ENCODE measurements at regions not wholly inside any gene's neighbourhood (a gene's known extent, or its start where the extent isn't known, plus 50 kb on each side); places are given as distances from the start of the nearest gene placed in this dataset.

DNA sequence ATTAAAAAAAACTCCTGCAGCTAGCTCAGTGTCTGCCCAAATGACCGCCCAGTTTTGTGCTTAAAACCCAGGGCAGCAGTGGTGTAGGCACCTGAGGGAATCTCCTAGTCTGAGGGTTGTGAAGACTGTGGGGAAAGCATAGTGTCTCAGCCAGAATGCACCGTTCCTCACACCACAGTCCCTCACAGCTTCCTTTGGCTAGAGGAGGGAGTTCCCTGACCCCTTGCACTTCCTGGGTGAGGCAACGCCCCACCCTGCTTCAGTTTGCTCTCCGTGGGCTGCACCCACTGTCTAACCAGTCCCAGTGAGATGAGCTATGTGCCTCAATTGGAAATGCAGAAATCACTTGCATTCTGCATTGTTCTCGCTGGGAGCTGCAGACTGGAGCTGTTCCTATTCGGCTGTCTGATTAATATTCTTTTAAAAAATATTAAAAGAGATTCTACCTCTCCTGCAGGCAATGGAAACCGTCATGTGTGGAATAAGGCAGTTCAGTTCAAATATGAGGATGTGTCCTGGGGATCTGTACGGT is 645.7 kb downstream of the FGF9 start:
- no peak overlapping the region for H3K4me3 ChIP-seq (ENCODE audit: low read length in 2 of 2)
- no peak overlapping the region for H3K9ac ChIP-seq (ENCODE audit: low read depth in 1 of 2, low read length in 2 of 2)
- no peaks in the 10 kb centered on the region for H3K9me3 ChIP-seq (ENCODE audit: control insufficient read depth in 2 of 2, low read length in 2 of 2)
- no peaks in the 10 kb centered on the region for H3K36me3 ChIP-seq (ENCODE audit: control insufficient read depth in 2 of 2, insufficient read depth in 2 of 2, low read length in 2 of 2)
- H3K27ac ChIP-seq (ENCODE audit: low read depth in 2 of 2, low read length in 2 of 2) = no peak overlapping the region
- H3K27me3 ChIP-seq (ENCODE audit: control insufficient read depth in 2 of 2, insufficient read depth in 2 of 2, low read length in 2 of 2) = no peaks in the 10 kb centered on the region
- H3K4me1 ChIP-seq (ENCODE audit: control insufficient read depth in 2 of 2, insufficient read depth in 2 of 2, low read length in 2 of 2) = no peaks in the 10 kb centered on the region

DNA sequence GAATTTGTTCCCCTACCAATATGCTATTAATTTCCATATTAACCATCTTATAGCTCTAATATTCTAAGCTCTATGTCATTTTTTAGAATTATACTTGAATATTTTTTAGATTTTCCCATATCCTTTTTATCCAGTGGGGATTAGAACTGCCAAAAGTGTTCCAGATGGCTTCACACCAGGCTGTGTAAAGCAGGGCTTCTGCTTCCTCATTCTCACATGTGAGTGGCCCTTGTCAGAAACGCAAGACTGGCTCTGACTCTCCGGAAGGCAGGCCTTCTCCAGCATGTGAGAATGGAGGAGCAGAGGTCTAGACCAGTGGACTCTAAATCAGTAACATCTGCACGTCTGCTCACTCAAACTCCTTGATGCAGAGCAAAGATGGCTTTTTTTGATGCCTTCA is 650.1 kb downstream of the FGF9 start:
- Histone ChIP-seq H3K9ac (ENCODE audit: low read depth in 1 of 2, low read length in 2 of 2) (no peak overlapping the region), H3K4me3 (ENCODE audit: low read length in 2 of 2) (no peak overlapping the region), H3K27me3 (ENCODE audit: control insufficient read depth in 2 of 2, insufficient read depth in 2 of 2, low read length in 2 of 2) (no peaks in the 10 kb centered on the region), H3K36me3 (ENCODE audit: control insufficient read depth in 2 of 2, insufficient read depth in 2 of 2, low read length in 2 of 2) (no peaks in the 10 kb centered on the region), H3K9me3 (ENCODE audit: control insufficient read depth in 2 of 2, low read length in 2 of 2) (no peaks in the 10 kb centered on the region), H3K27ac (ENCODE audit: low read depth in 2 of 2, low read length in 2 of 2) (no peak overlapping the region), H3K4me1 (ENCODE audit: control insufficient read depth in 2 of 2, insufficient read depth in 2 of 2, low read length in 2 of 2) (no peaks in the 10 kb centered on the region)

DNA sequence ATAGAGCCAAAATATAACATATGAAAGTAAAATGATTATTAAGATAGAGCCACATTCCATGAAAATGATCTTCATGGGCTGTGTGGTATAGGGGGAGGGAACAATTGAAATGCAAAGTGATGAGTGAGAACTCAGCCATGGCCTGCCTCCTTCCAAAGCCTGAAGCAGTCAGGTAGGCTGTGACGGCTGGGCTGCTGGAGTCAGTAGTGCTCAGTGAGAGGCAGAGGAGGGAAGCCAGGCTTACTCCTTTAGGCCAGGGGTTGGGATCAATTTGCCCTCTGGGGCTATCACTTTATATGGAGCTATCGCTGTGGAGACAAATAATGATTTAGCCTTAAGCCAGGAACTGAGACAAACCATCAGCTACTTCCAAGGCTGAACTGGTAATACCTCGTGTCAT is 654.9 kb downstream of the FGF9 start:
- Histone ChIP-seq H3K27me3 (ENCODE audit: control insufficient read depth in 2 of 2, insufficient read depth in 2 of 2, low read length in 2 of 2) (no peaks in the 10 kb centered on the region), H3K27ac (ENCODE audit: low read depth in 2 of 2, low read length in 2 of 2) (no peak overlapping the region), H3K9ac (ENCODE audit: low read depth in 1 of 2, low read length in 2 of 2) (no peak overlapping the region), H3K36me3 (ENCODE audit: control insufficient read depth in 2 of 2, insufficient read depth in 2 of 2, low read length in 2 of 2) (no peaks in the 10 kb centered on the region), H3K4me3 (ENCODE audit: low read length in 2 of 2) (no peak overlapping the region), H3K4me1 (ENCODE audit: control insufficient read depth in 2 of 2, insufficient read depth in 2 of 2, low read length in 2 of 2) (no peaks in the 10 kb centered on the region), H3K9me3 (ENCODE audit: control insufficient read depth in 2 of 2, low read length in 2 of 2) (no peaks in the 10 kb centered on the region)

DNA sequence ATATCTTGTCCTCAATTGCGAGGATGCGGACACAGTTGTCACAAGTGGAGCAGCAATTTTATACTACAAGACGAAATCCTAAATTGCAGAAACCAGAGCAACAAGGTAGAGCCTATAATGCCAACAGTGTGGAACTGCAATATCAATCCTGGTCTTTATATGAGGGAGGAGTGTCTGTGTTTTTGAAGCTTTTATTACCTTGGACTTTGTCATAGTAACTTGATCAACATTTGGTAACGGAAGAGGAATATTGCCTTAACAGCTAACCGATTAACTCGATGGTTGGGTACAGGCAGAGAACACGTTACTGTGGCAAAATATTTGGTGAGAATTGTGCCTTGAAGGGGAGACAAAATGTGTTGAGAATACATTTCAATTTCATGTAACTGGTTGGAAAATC is 661.5 kb downstream of the FGF9 start:
- H3K4me3 ChIP-seq (ENCODE audit: low read length in 2 of 2) = peak overlapping the region in 1 of 2 donors; percentile 3
- no peaks in the 10 kb centered on the region for H3K9me3 ChIP-seq (ENCODE audit: control insufficient read depth in 2 of 2, low read length in 2 of 2)
- H3K4me1 ChIP-seq (ENCODE audit: control insufficient read depth in 2 of 2, insufficient read depth in 2 of 2, low read length in 2 of 2) = peaks cover 3 to 11% of the 10 kb centered on the region in 2 donors
- H3K36me3 ChIP-seq (ENCODE audit: control insufficient read depth in 2 of 2, insufficient read depth in 2 of 2, low read length in 2 of 2) = no peaks in the 10 kb centered on the region
- no peak overlapping the region for H3K9ac ChIP-seq (ENCODE audit: low read depth in 1 of 2, low read length in 2 of 2)
- H3K27me3 ChIP-seq (ENCODE audit: control insufficient read depth in 2 of 2, insufficient read depth in 2 of 2, low read length in 2 of 2) = no peaks in the 10 kb centered on the region
- peak overlapping the region; percentile 26 to 52 for H3K27ac ChIP-seq (ENCODE audit: low read depth in 2 of 2, low read length in 2 of 2)

- H3K4me3 ChIP-seq (ENCODE audit: low read length in 2 of 2) = no peak overlapping the region
- H3K4me1 ChIP-seq (ENCODE audit: control insufficient read depth in 2 of 2, insufficient read depth in 2 of 2, low read length in 2 of 2) = peaks cover 3 to 7% of the 10 kb centered on the region in 2 donors
- no peak overlapping the region for H3K9ac ChIP-seq (ENCODE audit: low read depth in 1 of 2, low read length in 2 of 2)
- H3K9me3 ChIP-seq (ENCODE audit: control insufficient read depth in 2 of 2, low read length in 2 of 2) = no peaks in the 10 kb centered on the region
- no peak overlapping the region for H3K27ac ChIP-seq (ENCODE audit: low read depth in 2 of 2, low read length in 2 of 2)
- H3K36me3 ChIP-seq (ENCODE audit: control insufficient read depth in 2 of 2, insufficient read depth in 2 of 2, low read length in 2 of 2) = no peaks in the 10 kb centered on the region
- H3K27me3 ChIP-seq (ENCODE audit: control insufficient read depth in 2 of 2, insufficient read depth in 2 of 2, low read length in 2 of 2) = no peaks in the 10 kb centered on the region
These were observed 665.6 kb downstream of the FGF9 start for GRCh38 chr13:22336460-22336859.

GRCh38 chr13:22357132-22357531 is 686.3 kb downstream of the FGF9 start:
- Histone ChIP-seq H3K9ac (ENCODE audit: low read depth in 1 of 2, low read length in 2 of 2) (no peak overlapping the region), H3K9me3 (ENCODE audit: control insufficient read depth in 2 of 2, low read length in 2 of 2) (no peaks in the 10 kb centered on the region), H3K27ac (ENCODE audit: low read depth in 2 of 2, low read length in 2 of 2) (no peak overlapping the region), H3K4me1 (ENCODE audit: control insufficient read depth in 2 of 2, insufficient read depth in 2 of 2, low read length in 2 of 2) (no peaks in the 10 kb centered on the region), H3K4me3 (ENCODE audit: low read length in 2 of 2) (no peak overlapping the region), H3K27me3 (ENCODE audit: control insufficient read depth in 2 of 2, insufficient read depth in 2 of 2, low read length in 2 of 2) (no peaks in the 10 kb centered on the region), H3K36me3 (ENCODE audit: control insufficient read depth in 2 of 2, insufficient read depth in 2 of 2, low read length in 2 of 2) (no peaks in the 10 kb centered on the region)

- Histone ChIP-seq H3K27me3 (ENCODE audit: control insufficient read depth in 2 of 2, insufficient read depth in 2 of 2, low read length in 2 of 2) (no peaks in the 10 kb centered on the region), H3K4me3 (ENCODE audit: low read length in 2 of 2) (no peak overlapping the region), H3K4me1 (ENCODE audit: control insufficient read depth in 2 of 2, insufficient read depth in 2 of 2, low read length in 2 of 2) (no peaks in the 10 kb centered on the region), H3K9ac (ENCODE audit: low read depth in 1 of 2, low read length in 2 of 2) (no peak overlapping the region), H3K36me3 (ENCODE audit: control insufficient read depth in 2 of 2, insufficient read depth in 2 of 2, low read length in 2 of 2) (no peaks in the 10 kb centered on the region), H3K27ac (ENCODE audit: low read depth in 2 of 2, low read length in 2 of 2) (no peak overlapping the region), H3K9me3 (ENCODE audit: control insufficient read depth in 2 of 2, low read length in 2 of 2) (peaks cover 3 to 4% of the 10 kb centered on the region in 2 donors)
These were observed 698.2 kb downstream of the FGF9 start for GRCh38 chr13:22369090-22369489.

- H3K27me3 ChIP-seq (ENCODE audit: control insufficient read depth in 2 of 2, insufficient read depth in 2 of 2, low read length in 2 of 2) = no peaks in the 10 kb centered on the region
- no peak overlapping the region for H3K9ac ChIP-seq (ENCODE audit: low read depth in 1 of 2, low read length in 2 of 2)
- H3K36me3 ChIP-seq (ENCODE audit: control insufficient read depth in 2 of 2, insufficient read depth in 2 of 2, low read length in 2 of 2) = no peaks in the 10 kb centered on the region
- no peak overlapping the region for H3K27ac ChIP-seq (ENCODE audit: low read depth in 2 of 2, low read length in 2 of 2)
- H3K4me3 ChIP-seq (ENCODE audit: low read length in 2 of 2) = no peak overlapping the region
- H3K4me1 ChIP-seq (ENCODE audit: control insufficient read depth in 2 of 2, insufficient read depth in 2 of 2, low read length in 2 of 2) = no peaks in the 10 kb centered on the region
- peaks cover 2 to 3% of the 10 kb centered on the region in 2 donors for H3K9me3 ChIP-seq (ENCODE audit: control insufficient read depth in 2 of 2, low read length in 2 of 2)
These were observed 699.0 kb downstream of the FGF9 start for GRCh38 chr13:22369840-22370239.

DNA sequence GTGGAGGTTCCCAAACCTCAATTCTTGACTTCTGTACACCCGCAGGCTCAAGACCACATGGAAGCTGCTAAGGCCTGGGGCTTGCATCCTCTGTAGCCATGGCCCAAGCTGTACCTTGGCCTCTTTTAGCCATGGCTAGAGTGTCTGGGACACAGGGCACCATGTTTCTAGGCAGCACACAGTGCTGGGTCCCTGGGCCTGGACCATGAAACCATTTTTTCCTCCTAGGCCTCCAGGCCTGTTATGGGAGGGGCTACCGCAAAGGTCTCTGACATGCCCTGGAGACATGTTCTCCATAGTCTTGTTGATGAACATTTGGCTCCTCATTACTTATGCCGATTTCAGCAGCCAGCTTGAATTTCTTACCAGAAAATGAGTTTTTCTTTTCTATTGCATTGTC is 701.4 kb downstream of the FGF9 start:
- Histone ChIP-seq H3K27me3 (ENCODE audit: control insufficient read depth in 2 of 2, insufficient read depth in 2 of 2, low read length in 2 of 2) (no peaks in the 10 kb centered on the region), H3K36me3 (ENCODE audit: control insufficient read depth in 2 of 2, insufficient read depth in 2 of 2, low read length in 2 of 2) (no peaks in the 10 kb centered on the region), H3K4me3 (ENCODE audit: low read length in 2 of 2) (no peak overlapping the region), H3K4me1 (ENCODE audit: control insufficient read depth in 2 of 2, insufficient read depth in 2 of 2, low read length in 2 of 2) (no peaks in the 10 kb centered on the region), H3K9ac (ENCODE audit: low read depth in 1 of 2, low read length in 2 of 2) (no peak overlapping the region), H3K27ac (ENCODE audit: low read depth in 2 of 2, low read length in 2 of 2) (no peak overlapping the region), H3K9me3 (ENCODE audit: control insufficient read depth in 2 of 2, low read length in 2 of 2) (peaks cover 2 to 3% of the 10 kb centered on the region in 2 donors)

DNA sequence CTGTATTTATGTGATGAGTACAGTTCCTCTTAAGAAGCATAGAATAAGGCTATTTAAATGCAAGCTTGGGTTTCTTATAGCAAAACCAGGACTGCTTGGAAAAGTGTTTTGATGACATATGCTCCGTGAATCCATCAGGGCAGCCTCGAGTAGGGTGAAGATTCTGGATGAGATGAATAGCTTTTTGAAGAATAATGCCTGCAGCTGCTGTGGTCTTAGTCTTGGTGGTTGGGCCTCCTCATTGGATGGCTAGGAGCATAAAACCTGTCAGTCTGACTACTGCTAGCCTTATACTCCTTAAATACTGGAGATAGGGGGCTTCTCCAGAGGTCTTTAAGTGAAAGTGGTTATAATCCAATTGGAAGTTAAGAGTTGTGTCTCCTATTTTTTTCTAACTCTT is 704.3 kb downstream of the FGF9 start:
- no peaks in the 10 kb centered on the region for H3K36me3 ChIP-seq (ENCODE audit: control insufficient read depth in 2 of 2, insufficient read depth in 2 of 2, low read length in 2 of 2)
- H3K9me3 ChIP-seq (ENCODE audit: control insufficient read depth in 2 of 2, low read length in 2 of 2) = peaks cover 3 to 4% of the 10 kb centered on the region in 2 donors
- H3K9ac ChIP-seq (ENCODE audit: low read depth in 1 of 2, low read length in 2 of 2) = no peak overlapping the region
- no peak overlapping the region for H3K4me3 ChIP-seq (ENCODE audit: low read length in 2 of 2)
- no peaks in the 10 kb centered on the region for H3K4me1 ChIP-seq (ENCODE audit: control insufficient read depth in 2 of 2, insufficient read depth in 2 of 2, low read length in 2 of 2)
- H3K27me3 ChIP-seq (ENCODE audit: control insufficient read depth in 2 of 2, insufficient read depth in 2 of 2, low read length in 2 of 2) = no peaks in the 10 kb centered on the region
- H3K27ac ChIP-seq (ENCODE audit: low read depth in 2 of 2, low read length in 2 of 2) = no peak overlapping the region

GRCh38 chr13:22387899-22388298 is 717.0 kb downstream of the FGF9 start:
- H3K4me1 ChIP-seq (ENCODE audit: control insufficient read depth in 2 of 2, insufficient read depth in 2 of 2, low read length in 2 of 2) = no peaks in the 10 kb centered on the region
- H3K36me3 ChIP-seq (ENCODE audit: control insufficient read depth in 2 of 2, insufficient read depth in 2 of 2, low read length in 2 of 2) = no peaks in the 10 kb centered on the region
- no peak overlapping the region for H3K27ac ChIP-seq (ENCODE audit: low read depth in 2 of 2, low read length in 2 of 2)
- H3K4me3 ChIP-seq (ENCODE audit: low read length in 2 of 2) = no peak overlapping the region
- no peak overlapping the region for H3K9ac ChIP-seq (ENCODE audit: low read depth in 1 of 2, low read length in 2 of 2)
- H3K9me3 ChIP-seq (ENCODE audit: control insufficient read depth in 2 of 2, low read length in 2 of 2) = no peaks in the 10 kb centered on the region
- H3K27me3 ChIP-seq (ENCODE audit: control insufficient read depth in 2 of 2, insufficient read depth in 2 of 2, low read length in 2 of 2) = no peaks in the 10 kb centered on the region

Measured in mucosa of rectum (tissue), 2 donors.